ENCODE measurements at regions not wholly inside any gene's neighbourhood (a gene's known extent, or its start where the extent isn't known, plus 50 kb on each side); places are given as distances from the start of the nearest gene placed in this dataset.

GRCh38 chr6:164554700-164555476 lies 754.5 kb downstream of the C6orf118 start:
- no peak for DNase-seq (ENCODE audit: low spot score)

GRCh38 chr6:164554226-164554625 lies 755.2 kb downstream of the C6orf118 start:
- no peak for DNase-seq (ENCODE audit: low spot score)

- no peak for DNase-seq (ENCODE audit: low spot score)
These were observed 757.7 kb downstream of the C6orf118 start for GRCh38 chr6:164551706-164552105.

- DNase-seq (ENCODE audit: low spot score) = no peak
These were observed 762.3 kb downstream of the C6orf118 start for GRCh38 chr6:164547076-164547475.

- no peak for DNase-seq (ENCODE audit: low spot score)
These were observed 763.1 kb downstream of the C6orf118 start for GRCh38 chr6:164546263-164546662.

- DNase-seq (ENCODE audit: low spot score) = no peak
These were observed 775.2 kb downstream of the C6orf118 start for GRCh38 chr6:164534070-164534766.

- no peak for DNase-seq (ENCODE audit: low spot score)
These were observed 776.4 kb downstream of the C6orf118 start for GRCh38 chr6:164533045-164533362.

GRCh38 chr6:164532198-164533044 lies 777.0 kb downstream of the C6orf118 start:
- no peak for DNase-seq (ENCODE audit: low spot score)

GRCh38 chr6:164531736-164532135 lies 777.7 kb downstream of the C6orf118 start:
- DNase-seq (ENCODE audit: low spot score) = no peak

- no peak for DNase-seq (ENCODE audit: low spot score)
These were observed 780.9 kb downstream of the C6orf118 start for GRCh38 chr6:164528539-164528938.

- DNase-seq (ENCODE audit: low spot score) = no peak
These were observed 786.2 kb downstream of the C6orf118 start for GRCh38 chr6:164523087-164523654.

GRCh38 chr6:164520916-164521315 lies 788.5 kb downstream of the C6orf118 start:
- DNase-seq (ENCODE audit: low spot score) = no peak

GRCh38 chr6:164507206-164507940 lies 802.0 kb downstream of the C6orf118 start:
- DNase-seq (ENCODE audit: low spot score) = no peak

- no peak for DNase-seq (ENCODE audit: low spot score)
These were observed 804.0 kb downstream of the C6orf118 start for GRCh38 chr6:164505425-164505824.

- DNase-seq (ENCODE audit: low spot score) = no peak
These were observed 806.6 kb downstream of the C6orf118 start for GRCh38 chr6:164502833-164503232.

- DNase-seq (ENCODE audit: low spot score) = no peak
These were observed 813.4 kb downstream of the C6orf118 start for GRCh38 chr6:164495882-164496495.

- DNase-seq (ENCODE audit: low spot score) = no peak
These were observed 831.0 kb downstream of the C6orf118 start for GRCh38 chr6:164478426-164478825.

GRCh38 chr6:164477790-164478189 lies 831.6 kb downstream of the C6orf118 start:
- DNase-seq (ENCODE audit: low spot score) = no peak

GRCh38 chr6:164477101-164477500 lies 832.3 kb downstream of the C6orf118 start:
- DNase-seq (ENCODE audit: low spot score) = no peak

- no peak for DNase-seq (ENCODE audit: low spot score)
These were observed 840.0 kb downstream of the C6orf118 start for GRCh38 chr6:164469276-164469949.

- no peak for DNase-seq (ENCODE audit: low spot score)
These were observed 853.6 kb downstream of the C6orf118 start for GRCh38 chr6:164455835-164456234.
